Neuronal stem cell (in vitro differentiated cells): ENCODE measurements at regions not wholly inside any gene's neighbourhood (a gene's known extent, or its start where the extent isn't known, plus 50 kb on each side); places are given as distances from the start of the nearest gene placed in this dataset.

Experiments
- DNase-seq: peaks from one replicate; pipeline ENCODE4 v3.0.0-alpha.2; 2013; ENCODE audit warnings: low spot score
- H2AFZ ChIP-seq: one replicate; pipeline ENCODE4 v1.6.1; 2013; ENCODE audit warnings: mild to moderate bottlenecking, low read length, inconsistent platforms
- H2AK5ac ChIP-seq: 2 replicates; pipeline ENCODE4 v1.6.1; 2013; ENCODE audit warnings: low read depth, mild to moderate bottlenecking, inconsistent platforms, low read length, moderate library complexity, mixed read lengths
- H2BK120ac ChIP-seq: 2 replicates; pipeline ENCODE4 v1.6.1; 2013; ENCODE audit warnings: low read depth, mild to moderate bottlenecking, inconsistent platforms, low read length, moderate library complexity, mixed read lengths
- H2BK12ac ChIP-seq: one replicate; pipeline ENCODE4 v1.6.1; 2013; ENCODE audit warnings: low read length, inconsistent platforms
- H2BK15ac ChIP-seq: 2 replicates; pipeline ENCODE4 v1.6.1; 2013; ENCODE audit warnings: mild to moderate bottlenecking, low read length, inconsistent platforms, mixed read lengths
- H2BK5ac ChIP-seq: one replicate; pipeline ENCODE4 v1.6.1; 2013; ENCODE audit warnings: inconsistent platforms, mild to moderate bottlenecking, low read length, moderate library complexity
- H3K14ac ChIP-seq: one replicate; pipeline ENCODE4 v1.6.1; 2013; ENCODE audit warnings: low read length, inconsistent platforms
- H3K18ac ChIP-seq: 2 replicates; pipeline ENCODE4 v1.6.1; 2013; ENCODE audit warnings: low read length, inconsistent platforms
- H3K23ac ChIP-seq: 2 replicates; pipeline ENCODE4 v1.6.1; 2013; ENCODE audit warnings: low read depth, mild to moderate bottlenecking, mixed read lengths, low read length, inconsistent platforms; ENCODE audit not compliant: poor library complexity
- H3K27ac ChIP-seq: replicated peaks from 3 replicates; pipeline ENCODE4 v1.5.1; 2013; ENCODE audit warnings: low read length, inconsistent platforms
- H3K27me3 ChIP-seq, 3 experiments: 2 replicates each; pipeline ENCODE4 v1.6.1; 2013; ENCODE audit warnings: low read length in 3 of 3, mild to moderate bottlenecking in 2 of 3, inconsistent platforms in 1 of 3, low read depth in 1 of 3, mixed read lengths in 1 of 3, moderate library complexity in 1 of 3; ENCODE audit not compliant: control insufficient read depth in 3 of 3, insufficient read depth in 3 of 3
- H3K36me3 ChIP-seq, 2 donors: replicated peaks in 1 of 2; 2 replicates each; pipeline ENCODE4 v1.6.1; 2013; ENCODE audit warnings: low read length in 2 of 2; ENCODE audit not compliant: control insufficient read depth in 2 of 2, insufficient read depth in 2 of 2
- H3K4ac ChIP-seq: 2 replicates; pipeline ENCODE4 v1.6.1; 2013; ENCODE audit warnings: inconsistent platforms, mild to moderate bottlenecking, low read length, moderate library complexity
- H3K4me1 ChIP-seq, 2 donors: 1 replicate in 1 of 2; 2 replicates in 1 of 2; pipeline ENCODE4 v1.6.1; 2013; ENCODE audit warnings: low read length in 2 of 2, low read depth in 1 of 2; ENCODE audit not compliant: control insufficient read depth in 2 of 2, insufficient read depth in 1 of 2
- H3K4me2 ChIP-seq: one replicate; pipeline ENCODE4 v1.6.1; 2013; ENCODE audit warnings: mild to moderate bottlenecking, low read length, inconsistent platforms; ENCODE audit not compliant: insufficient read depth, poor library complexity, severe bottlenecking
- H3K4me3 ChIP-seq, 2 donors: 2 replicates each; pipeline ENCODE4 v1.5.1; 2013; ENCODE audit warnings: low read length in 2 of 2, mild to moderate bottlenecking in 2 of 2, inconsistent platforms in 1 of 2, moderate library complexity in 1 of 2
- H3K79me1 ChIP-seq: one replicate; pipeline ENCODE4 v1.6.1; 2013; ENCODE audit warnings: low read depth, mild to moderate bottlenecking, inconsistent platforms, low read length, moderate library complexity
- H3K9ac ChIP-seq: one replicate; pipeline ENCODE4 v1.6.1; 2013; ENCODE audit warnings: mild to moderate bottlenecking, low read depth, low read length, inconsistent platforms; ENCODE audit not compliant: poor library complexity
- H3K9me3 ChIP-seq, 2 donors: replicated peaks in 1 of 2; 2 replicates each; pipeline versions ENCODE3 to v1.6.1; 2013; ENCODE audit warnings: low read length in 2 of 2, mild to moderate bottlenecking in 2 of 2, inconsistent platforms in 1 of 2, low read depth in 1 of 2, mixed read lengths in 1 of 2, moderate library complexity in 1 of 2; ENCODE audit not compliant: control insufficient read depth in 2 of 2, insufficient read depth in 1 of 2
- H4K8ac ChIP-seq: one replicate; pipeline ENCODE4 v1.6.1; 2013; ENCODE audit warnings: low read depth, mild to moderate bottlenecking, inconsistent platforms, low read length, moderate library complexity
- H4K91ac ChIP-seq: one replicate; pipeline ENCODE4 v1.6.1; 2013; ENCODE audit warnings: low read length, low read depth, mild to moderate bottlenecking, inconsistent platforms; ENCODE audit not compliant: poor library complexity
- WGBS, 2 donors: extraction: QIAGEN DNeasy Blood & Tissue Kit; methylation state at CpG; one replicate each; pipeline ENCODE4 v1.1.7; 2013; ENCODE audit warnings: missing lambda C conversion rate in 2 of 2, mixed read lengths in 1 of 2; ENCODE audit not compliant: insufficient read length in 2 of 2, insufficient replicate concordance in 1 of 2; ENCODE audit errors: extremely low coverage in 2 of 2; 5-methylcytosine and 5-hydroxymethylcytosine counted together

- H3K23ac ChIP-seq, result no peak overlapping the region
- H4K91ac ChIP-seq, result no peak overlapping the region
- H3K4ac ChIP-seq, result no peak overlapping the region
- H4K8ac ChIP-seq, result no peak overlapping the region
- no peaks in the 10 kb centered on the region for H3K27me3 ChIP-seq
- H2BK15ac ChIP-seq, result no peak overlapping the region
- no peak overlapping the region for H2BK12ac ChIP-seq
- peak overlapping the region; percentile 21 for H3K18ac ChIP-seq
- peaks cover 5 to 6% of the 10 kb centered on the region in 2 donors for H3K4me1 ChIP-seq
- WGBS, 2 donors, result no CpG with 5 or more reads among the region's 3 CpGs
- no peaks in the 10 kb centered on the region for H3K36me3 ChIP-seq
- no peak for DNase-seq
- no peak overlapping the region for H2BK120ac ChIP-seq
- H2BK5ac ChIP-seq, result no peak overlapping the region
- no peak overlapping the region for H2AK5ac ChIP-seq
- peaks cover 0 to 11% of the 10 kb centered on the region in 2 donors for H3K9me3 ChIP-seq
- peak overlapping the region; percentile 71 for H2AFZ ChIP-seq
- no peak overlapping the region for H3K4me2 ChIP-seq
- H3K27ac ChIP-seq, result no peak overlapping the region
- H3K79me1 ChIP-seq, result no peaks in the 10 kb centered on the region
- H3K4me3 ChIP-seq, result no peak overlapping the region
- H3K9ac ChIP-seq, result no peak overlapping the region
- no peak overlapping the region for H3K14ac ChIP-seq
Observed at GRCh38 chr2:207296265-207296948, 130.7 kb upstream of the KLF7 start.

DNA sequence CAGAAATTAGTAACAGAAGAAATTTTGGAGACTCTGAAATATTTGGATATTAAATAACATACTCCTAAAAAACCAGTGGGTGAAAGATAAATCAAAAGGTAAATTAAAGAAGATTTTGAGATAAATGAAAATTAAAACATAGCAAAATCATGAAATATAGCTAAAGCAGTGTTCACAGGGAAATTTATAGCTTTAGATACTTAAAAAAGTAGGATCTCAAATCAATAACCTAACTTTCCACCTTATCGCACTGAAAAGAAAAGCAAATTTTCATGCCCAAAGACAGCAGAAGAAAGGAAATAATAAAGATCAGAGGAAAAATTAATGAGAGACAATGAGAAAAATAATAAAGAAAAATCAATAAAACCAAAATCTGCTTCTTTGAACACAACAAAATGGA is 135.1 kb upstream of the KLF7 start:
- H4K91ac ChIP-seq, result no peak overlapping the region
- no peaks in the 10 kb centered on the region for H3K36me3 ChIP-seq
- H2BK15ac ChIP-seq, result no peak overlapping the region
- no CpG with 5 or more reads among the region's 1 CpG for WGBS, 2 donors
- H4K8ac ChIP-seq, result no peak overlapping the region
- H3K4me3 ChIP-seq, result no peak overlapping the region
- no peak overlapping the region for H3K9ac ChIP-seq
- no peak overlapping the region for H3K14ac ChIP-seq
- no peak overlapping the region for H3K18ac ChIP-seq
- H3K23ac ChIP-seq, result no peak overlapping the region
- H2AK5ac ChIP-seq, result no peak overlapping the region
- peaks cover 0 to 6% of the 10 kb centered on the region in 2 donors for H3K9me3 ChIP-seq
- H2BK12ac ChIP-seq, result no peak overlapping the region
- H3K4me2 ChIP-seq, result no peak overlapping the region
- DNase-seq, result no peak
- no peaks in the 10 kb centered on the region for H3K27me3 ChIP-seq
- no peak overlapping the region for H3K27ac ChIP-seq
- H2BK120ac ChIP-seq, result no peak overlapping the region
- H3K4ac ChIP-seq, result no peak overlapping the region
- H3K79me1 ChIP-seq, result no peaks in the 10 kb centered on the region
- H2BK5ac ChIP-seq, result no peak overlapping the region
- H2AFZ ChIP-seq, result no peak overlapping the region
- H3K4me1 ChIP-seq, result peaks cover 5 to 6% of the 10 kb centered on the region in 2 donors

GRCh38 chr2:207304761-207305160 is 139.0 kb upstream of the KLF7 start:
- Histone ChIP-seq H3K4me2 (no peak overlapping the region), H3K14ac (no peak overlapping the region), H4K91ac (no peak overlapping the region), H2BK120ac (no peak overlapping the region), H2BK15ac (no peak overlapping the region), H3K27me3 (no peaks in the 10 kb centered on the region), H3K9ac (no peak overlapping the region), H4K8ac (no peak overlapping the region), H2BK12ac (no peak overlapping the region), H2BK5ac (no peak overlapping the region), H2AK5ac (no peak overlapping the region), H3K4me1 (peaks cover 0 to 6% of the 10 kb centered on the region in 2 donors), H2AFZ (no peak overlapping the region), H3K79me1 (no peaks in the 10 kb centered on the region), H3K18ac (no peak overlapping the region), H3K27ac (no peak overlapping the region), H3K23ac (no peak overlapping the region), H3K4ac (no peak overlapping the region), H3K9me3 (peaks cover 0 to 6% of the 10 kb centered on the region in 2 donors), H3K4me3 (no peak overlapping the region), H3K36me3 (no peaks in the 10 kb centered on the region)
- WGBS, 2 donors, result no CpG with 5 or more reads among the region's 5 CpGs
- DNase-seq, result no peak

- Histone ChIP-seq H3K23ac (no peak overlapping the region), H2BK15ac (no peak overlapping the region), H3K4me3 (no peak overlapping the region), H3K4me2 (no peak overlapping the region), H4K8ac (no peak overlapping the region), H3K9ac (no peak overlapping the region), H3K36me3 (no peaks in the 10 kb centered on the region), H2BK5ac (no peak overlapping the region), H3K27ac (no peak overlapping the region), H3K27me3 (no peaks in the 10 kb centered on the region), H3K14ac (no peak overlapping the region), H3K79me1 (no peaks in the 10 kb centered on the region), H2AK5ac (no peak overlapping the region), H3K4ac (no peak overlapping the region), H2AFZ (no peak overlapping the region), H3K4me1 (peaks cover 6 to 20% of the 10 kb centered on the region in 2 donors), H3K18ac (no peak overlapping the region), H2BK120ac (no peak overlapping the region), H2BK12ac (no peak overlapping the region), H4K91ac (no peak overlapping the region), H3K9me3 (no peaks in the 10 kb centered on the region)
- whole genome bisulfite sequencing, 2 donors, result no CpG with 5 or more reads among the region's 3 CpGs
- DNase-seq, result no peak
Observed at GRCh38 chr2:207308519-207309224, 142.9 kb upstream of the KLF7 start.
